Esophagus squamous epithelium (tissue), 5 donors: ENCODE measurements at regions not wholly inside any gene's neighbourhood (a gene's known extent, or its start where the extent isn't known, plus 50 kb on each side); places are given as distances from the start of the nearest gene placed in this dataset.

ENCODE experiments used
- DNase-seq: peaks from one replicate; lab custom pipeline; 2025; lab: John Stamatoyannopoulos, UW
- H3K27ac ChIP-seq, 4 donors: fragments of 200-600 bp; sonication (generic); one replicate each; pipeline ENCODE4 v1.5.1; 2016 to 2019; ENCODE audit warnings: mild to moderate bottlenecking in 1 of 4
- H3K27me3 ChIP-seq, 4 donors: fragments of 200-600 bp; sonication (generic); 1 replicate in 3 of 4; 2 replicates in 1 of 4; pipeline versions ENCODE4 v1.5.1 to v1.6.0; 2017 to 2021; ENCODE audit warnings: antibody characterized with exemption in 1 of 4
- H3K36me3 ChIP-seq, 3 donors: fragments of 200-600 bp; sonication (generic); one replicate each; pipeline ENCODE4 v1.5.1; 2016 to 2019
- H3K4me1 ChIP-seq, 3 donors: fragments of 200-600 bp; sonication (generic); one replicate each; pipeline ENCODE4 v1.5.1; 2017 to 2019
- H3K4me3 ChIP-seq, 4 donors: fragments of 200-600 bp; sonication (generic); 1 replicate in 3 of 4; 2 replicates in 1 of 4; pipeline ENCODE4 v1.5.1; 2016 to 2019; ENCODE audit warnings: mild to moderate bottlenecking in 2 of 4, moderate library complexity in 1 of 4
- H3K9me3 ChIP-seq, 3 donors: fragments of 200-600 bp; sonication (generic); one replicate each; pipeline ENCODE4 v1.5.1; 2016 to 2019
- CTCF ChIP-seq, 6 experiments: fragments of 450-650 bp in 4 of 6; fragments of 200-600 bp in 2 of 6; sonication (generic) in 2 of 6; IDR thresholded peaks; one replicate each; pipeline ENCODE4 v1.5.1; 2016 to 2019; ENCODE audit warnings: antibody characterized with exemption in 6 of 6, mild to moderate bottlenecking in 4 of 6, moderate library complexity in 4 of 6
- POLR2A ChIP-seq, 4 donors: fragments of 450-650 bp; IDR thresholded peaks; one replicate each; pipeline ENCODE4 v1.6.1; 2017; ENCODE audit warnings: antibody characterized with exemption in 4 of 4, mild to moderate bottlenecking in 4 of 4, moderate library complexity in 3 of 4
- WGBS, 2 donors: methylation state at CpG; one replicate each; pipeline ENCODE4 v1.1.5; 2018; 5-methylcytosine and 5-hydroxymethylcytosine counted together
- intact Hi-C: fragments of 100-400 bp; cut with DNase I; formaldehyde crosslinking; loops from one replicate; pipeline ENCODE4 v1.15.0; 2022
- donor health status: DM: yes; HTN: yes; CAD: no.

- intact Hi-C loops: no loop called here
- 86 to 90% methylated on average over 2 of the region's 2 CpGs for WGBS, 2 donors
- Histone ChIP-seq H3K4me3 (no peak overlapping the region), H3K27me3 (no peaks in the 10 kb centered on the region), H3K9me3 (no peaks in the 10 kb centered on the region), H3K36me3 (no peaks in the 10 kb centered on the region), H3K4me1 (peaks cover 4 to 22% (median 5%) of the 10 kb centered on the region in 3 donors), H3K27ac (no peak overlapping the region)
- TF ChIP-seq POLR2A (IDR thresholded peaks at IDR 0.05) (no peak), CTCF (IDR thresholded peaks at IDR 0.05) (no peak)
- no peak for DNase-seq
These were observed 190.4 kb downstream of the ZEB2 start for GRCh38 chr2:144329472-144329871.

GRCh38 chr2:144328938-144329337 is 191.0 kb downstream of the ZEB2 start:
- no peaks in the 10 kb centered on the region for H3K27me3 ChIP-seq
- H3K9me3 ChIP-seq: no peaks in the 10 kb centered on the region
- no peak overlapping the region for H3K27ac ChIP-seq
- TF ChIP-seq POLR2A (IDR thresholded peaks at IDR 0.05) (no peak), CTCF (IDR thresholded peaks at IDR 0.05) (no peak)
- intact Hi-C loops: no loop called here
- 82 to 93% methylated on average over 7 of the region's 7 CpGs for WGBS, 2 donors
- H3K4me3 ChIP-seq: no peak overlapping the region
- H3K36me3 ChIP-seq: no peaks in the 10 kb centered on the region
- no peak for DNase-seq
- H3K4me1 ChIP-seq: peaks cover 4 to 22% (median 5%) of the 10 kb centered on the region in 3 donors

- DNase-seq: no peak
- no peaks in the 10 kb centered on the region for H3K36me3 ChIP-seq
- intact Hi-C loops: no loop called here
- no peaks in the 10 kb centered on the region for H3K9me3 ChIP-seq
- H3K4me3 ChIP-seq: no peak overlapping the region
- no peaks in the 10 kb centered on the region for H3K27me3 ChIP-seq
- TF ChIP-seq POLR2A (IDR thresholded peaks at IDR 0.05) (no peak), CTCF (IDR thresholded peaks at IDR 0.05) (no peak)
- whole genome bisulfite sequencing, 2 donors: 65 to 78% methylated on average over 3 of the region's 3 CpGs
- peaks cover 0 to 14% (median 4%) of the 10 kb centered on the region in 3 donors for H3K4me1 ChIP-seq
- H3K27ac ChIP-seq: no peak overlapping the region
These were observed 193.1 kb downstream of the ZEB2 start for GRCh38 chr2:144326825-144327224.

GRCh38 chr2:144325086-144325485 is 194.8 kb downstream of the ZEB2 start:
- no peak for DNase-seq
- 76 to 83% methylated on average over 3 of the region's 3 CpGs for WGBS, 2 donors

More at GRCh38 chr2:144325086-144325485, 194.8 kb downstream of the ZEB2 start:
- Histone ChIP-seq H3K9me3 (no peaks in the 10 kb centered on the region), H3K27ac (peak overlapping the region in 1 of 4 donors; percentile 11), H3K27me3 (no peaks in the 10 kb centered on the region), H3K4me3 (no peak overlapping the region), H3K4me1 (peaks cover 4 to 6% (median 5%) of the 10 kb centered on the region in 3 donors), H3K36me3 (no peaks in the 10 kb centered on the region)
- TF ChIP-seq CTCF (IDR thresholded peaks at IDR 0.05) (no peak), POLR2A (IDR thresholded peaks at IDR 0.05) (no peak)
- intact Hi-C loops: no loop called here
